Stomach (tissue), 4 donors: ENCODE measurements at regions not wholly inside any gene's neighbourhood (a gene's known extent, or its start where the extent isn't known, plus 50 kb on each side); places are given as distances from the start of the nearest gene placed in this dataset.

Experiments used
- CTCF ChIP-seq, 7 experiments: fragments of 450-650 bp in 4 of 7; fragments of 200-600 bp in 3 of 7; sonication (generic) in 3 of 7; IDR thresholded peaks; one replicate each; pipeline ENCODE4 v1.5.1; 2016 to 2019; ENCODE audit warnings: antibody characterized with exemption in 7 of 7, control low read depth in 2 of 7, mild to moderate bottlenecking in 1 of 7
- EP300 ChIP-seq: sonication (generic); formaldehyde crosslinking; IDR thresholded peaks from one replicate; pipeline ENCODE4 v1.6.1; 2017; ENCODE audit warnings: antibody characterized with exemption
- POLR2A ChIP-seq, 4 donors: fragments of 450-650 bp; IDR thresholded peaks; one replicate each; pipeline ENCODE4 v1.6.1; 2016; ENCODE audit warnings: antibody characterized with exemption in 4 of 4, control low read depth in 2 of 4, mild to moderate bottlenecking in 1 of 4, moderate library complexity in 1 of 4
- POLR2AphosphoS5 ChIP-seq, 3 donors: sonication (generic); formaldehyde crosslinking; IDR thresholded peaks; one replicate each; pipeline ENCODE4 v1.6.1; 2016; ENCODE audit warnings: antibody characterized with exemption in 3 of 3

GRCh38 chr2:128782411-128783192 is 463.9 kb upstream of the HS6ST1 start:
- TF ChIP-seq CTCF (IDR thresholded peaks at IDR 0.05), result no peak
- no peak for TF ChIP-seq EP300
- TF ChIP-seq POLR2AphosphoS5 (IDR thresholded peaks at IDR 0.05), result no peak
- TF ChIP-seq POLR2A (IDR thresholded peaks at IDR 0.05), result no peak
